Stimulated activated CD4-positive, alpha-beta T cell treated with anti-CD3 and anti-CD28 coated beads, Interleukin-2, amount 100 ng/mL, for 4 hours (primary cell): ENCODE measurements at regions not wholly inside any gene's neighbourhood (a gene's known extent, or its start where the extent isn't known, plus 50 kb on each side); places are given as distances from the start of the nearest gene placed in this dataset.

Experiments used
- DNase-seq: peaks from one replicate; pipeline ENCODE4 v3.0.0-alpha.2; 2020; ENCODE audit warnings: low read depth

- DNase-seq, result no peak
Measured at GRCh38 chr1:2934156-2934540, 87.1 kb upstream of the ACTRT2 start.

GRCh38 chr1:2934642-2935081 lies 86.6 kb upstream of the ACTRT2 start:
- no peak for DNase-seq

- no peak for DNase-seq
Measured at GRCh38 chr1:2935184-2935583, 86.1 kb upstream of the ACTRT2 start.

GRCh38 chr1:2935751-2936390 lies 85.4 kb upstream of the ACTRT2 start:
- no peak for DNase-seq

GRCh38 chr1:2936559-2937515 lies 84.4 kb upstream of the ACTRT2 start:
- no peak for DNase-seq

- DNase-seq, result no peak
Measured at GRCh38 chr1:2937805-2938204, 83.5 kb upstream of the ACTRT2 start.

GRCh38 chr1:2939041-2939552 lies 82.2 kb upstream of the ACTRT2 start:
- DNase-seq, result no peak

- DNase-seq, result no peak
Measured at GRCh38 chr1:2940178-2940577, 81.1 kb upstream of the ACTRT2 start.

- no peak for DNase-seq
Measured at GRCh38 chr1:2941040-2941439, 80.2 kb upstream of the ACTRT2 start.

- no peak for DNase-seq
Measured at GRCh38 chr1:2941907-2942306, 79.4 kb upstream of the ACTRT2 start.

- no peak for DNase-seq
Measured at GRCh38 chr1:2942410-2942809, 78.9 kb upstream of the ACTRT2 start.

GRCh38 chr1:2943686-2944260 lies 77.5 kb upstream of the ACTRT2 start:
- DNase-seq, result no peak

GRCh38 chr1:2944705-2945104 lies 76.6 kb upstream of the ACTRT2 start:
- DNase-seq, result no peak

- no peak for DNase-seq
Measured at GRCh38 chr1:2945821-2946231, 75.4 kb upstream of the ACTRT2 start.

GRCh38 chr1:2946291-2946690 lies 75.0 kb upstream of the ACTRT2 start:
- DNase-seq, result no peak

- no peak for DNase-seq
Measured at GRCh38 chr1:2946999-2947690, 74.1 kb upstream of the ACTRT2 start.

- DNase-seq, result no peak
Measured at GRCh38 chr1:2948001-2948750, 73.1 kb upstream of the ACTRT2 start.

- no peak for DNase-seq
Measured at GRCh38 chr1:2948751-2949680, 72.3 kb upstream of the ACTRT2 start.

- DNase-seq, result no peak
Measured at GRCh38 chr1:2949966-2950925, 71.0 kb upstream of the ACTRT2 start.
